ENCODE measurements at regions not wholly inside any gene's neighbourhood (a gene's known extent, or its start where the extent isn't known, plus 50 kb on each side); places are given as distances from the start of the nearest gene placed in this dataset.
"Not testable (repeated sequence)": the region's sequence is repeated elsewhere in the genome, so short reads cannot be mapped to it uniquely, and the experiment has no call there.

GRCh38 chr3:869269-869668 is 223.6 kb upstream of the CNTN6 start:
- H3K4me1 Mint-ChIP-seq: no peaks in the 10 kb centered on the region
- H3K9me3 Mint-ChIP-seq: no peaks in the 10 kb centered on the region
- H3K27ac Mint-ChIP-seq: no peak overlapping the region
- H3K27me3 Mint-ChIP-seq: peaks cover 2% of the 10 kb centered on the region
- no peak overlapping the region for H3K4me3 Mint-ChIP-seq
- no peaks in the 10 kb centered on the region for H3K36me3 Mint-ChIP-seq

GRCh38 chr3:869734-870133 is 223.1 kb upstream of the CNTN6 start:
- no peak overlapping the region for H3K27ac Mint-ChIP-seq
- H3K4me3 Mint-ChIP-seq: no peak overlapping the region
- H3K27me3 Mint-ChIP-seq: peaks cover 2% of the 10 kb centered on the region
- no peaks in the 10 kb centered on the region for H3K9me3 Mint-ChIP-seq
- H3K36me3 Mint-ChIP-seq: no peaks in the 10 kb centered on the region
- H3K4me1 Mint-ChIP-seq: no peaks in the 10 kb centered on the region

GRCh38 chr3:871651-872050 is 221.2 kb upstream of the CNTN6 start:
- Mint-ChIP-seq H3K27ac (no peak overlapping the region), H3K27me3 (no peaks in the 10 kb centered on the region), H3K36me3 (no peaks in the 10 kb centered on the region), H3K9me3 (no peaks in the 10 kb centered on the region), H3K4me3 (no peak overlapping the region), H3K4me1 (no peaks in the 10 kb centered on the region)

- Mint-ChIP-seq H3K27me3 (no peaks in the 10 kb centered on the region), H3K36me3 (peaks cover 1% of the 10 kb centered on the region), H3K9me3 (no peaks in the 10 kb centered on the region), H3K27ac (no peak overlapping the region), H3K4me1 (no peaks in the 10 kb centered on the region), H3K4me3 (no peak overlapping the region)
These were observed 215.8 kb upstream of the CNTN6 start for GRCh38 chr3:877001-877400.

GRCh38 chr3:878746-879145 is 214.1 kb upstream of the CNTN6 start:
- peaks cover 1% of the 10 kb centered on the region for H3K36me3 Mint-ChIP-seq
- no peak overlapping the region for H3K4me3 Mint-ChIP-seq
- no peaks in the 10 kb centered on the region for H3K9me3 Mint-ChIP-seq
- H3K4me1 Mint-ChIP-seq: no peaks in the 10 kb centered on the region
- no peak overlapping the region for H3K27ac Mint-ChIP-seq
- no peaks in the 10 kb centered on the region for H3K27me3 Mint-ChIP-seq

- Mint-ChIP-seq H3K4me1 (no peaks in the 10 kb centered on the region), H3K27ac (no peak overlapping the region), H3K9me3 (peaks cover 0 to 2% (median 0%) of the 10 kb centered on the region in 3 donors), H3K27me3 (peaks cover 1% of the 10 kb centered on the region), H3K4me3 (no peak overlapping the region), H3K36me3 (peaks cover 1% of the 10 kb centered on the region)
These were observed 212.5 kb upstream of the CNTN6 start for GRCh38 chr3:880371-880770.

GRCh38 chr3:882533-882932 is 210.3 kb upstream of the CNTN6 start:
- Mint-ChIP-seq H3K27me3 (peaks cover 1% of the 10 kb centered on the region), H3K27ac (no peak overlapping the region), H3K36me3 (peaks cover 1% of the 10 kb centered on the region), H3K4me1 (no peaks in the 10 kb centered on the region), H3K4me3 (no peak overlapping the region), H3K9me3 (peaks cover 0 to 2% (median 2%) of the 10 kb centered on the region in 3 donors)

GRCh38 chr3:901953-902778 is 190.7 kb upstream of the CNTN6 start:
- Mint-ChIP-seq H3K36me3 (peaks cover 1% of the 10 kb centered on the region), H3K27ac (no peak overlapping the region), H3K4me3 (no peak overlapping the region), H3K4me1 (no peaks in the 10 kb centered on the region), H3K27me3 (no peaks in the 10 kb centered on the region), H3K9me3 (peaks cover 0 to 18% (median 0%) of the 10 kb centered on the region in 3 donors)

- H3K36me3 Mint-ChIP-seq: peaks cover 1% of the 10 kb centered on the region
- no peak overlapping the region for H3K27ac Mint-ChIP-seq
- H3K4me3 Mint-ChIP-seq: no peak overlapping the region
- H3K9me3 Mint-ChIP-seq: peaks cover 2 to 18% (median 3%) of the 10 kb centered on the region in 3 donors
- no peaks in the 10 kb centered on the region for H3K4me1 Mint-ChIP-seq
- H3K27me3 Mint-ChIP-seq: no peaks in the 10 kb centered on the region
These were observed 187.6 kb upstream of the CNTN6 start for GRCh38 chr3:905217-905616.

- Mint-ChIP-seq H3K9me3 (peaks cover 2 to 15% (median 10%) of the 10 kb centered on the region in 3 donors), H3K4me3 (peak overlapping the region in 1 of 4 donors; percentile 44), H3K27ac (no peak overlapping the region), H3K27me3 (no peaks in the 10 kb centered on the region), H3K36me3 (no peaks in the 10 kb centered on the region), H3K4me1 (no peaks in the 10 kb centered on the region)
These were observed 186.1 kb upstream of the CNTN6 start for GRCh38 chr3:906739-907138.

GRCh38 chr3:908839-909238 is 184.0 kb upstream of the CNTN6 start:
- Mint-ChIP-seq H3K4me1 (no peaks in the 10 kb centered on the region), H3K36me3 (no peaks in the 10 kb centered on the region), H3K27ac (no peak overlapping the region), H3K27me3 (no peaks in the 10 kb centered on the region), H3K9me3 (peaks cover 2 to 10% (median 7%) of the 10 kb centered on the region in 3 donors), H3K4me3 (no peak overlapping the region)

GRCh38 chr3:912717-913116 is 180.1 kb upstream of the CNTN6 start:
- H3K36me3 Mint-ChIP-seq, H3K4me1 Mint-ChIP-seq, H3K4me3 Mint-ChIP-seq, H3K27ac Mint-ChIP-seq, H3K9me3 Mint-ChIP-seq, H3K27me3 Mint-ChIP-seq: not testable (repeated sequence)

GRCh38 chr3:923161-923910 is 169.5 kb upstream of the CNTN6 start:
- Mint-ChIP-seq H3K9me3 (no peaks in the 10 kb centered on the region), H3K27me3 (no peaks in the 10 kb centered on the region), H3K4me1 (no peaks in the 10 kb centered on the region), H3K27ac (no peak overlapping the region), H3K36me3 (no peaks in the 10 kb centered on the region), H3K4me3 (no peak overlapping the region)

GRCh38 chr3:930866-931265 is 162.0 kb upstream of the CNTN6 start:
- Mint-ChIP-seq H3K27ac (no peak overlapping the region), H3K4me3 (no peak overlapping the region), H3K4me1 (no peaks in the 10 kb centered on the region), H3K9me3 (peaks cover 0 to 3% (median 0%) of the 10 kb centered on the region in 3 donors), H3K27me3 (no peaks in the 10 kb centered on the region), H3K36me3 (peaks cover 1% of the 10 kb centered on the region)

GRCh38 chr3:933326-933725 is 159.5 kb upstream of the CNTN6 start:
- no peak overlapping the region for H3K27ac Mint-ChIP-seq
- peaks cover 1% of the 10 kb centered on the region for H3K36me3 Mint-ChIP-seq
- no peaks in the 10 kb centered on the region for H3K4me1 Mint-ChIP-seq
- H3K27me3 Mint-ChIP-seq: no peaks in the 10 kb centered on the region
- H3K9me3 Mint-ChIP-seq: peaks cover 0 to 3% (median 0%) of the 10 kb centered on the region in 3 donors
- H3K4me3 Mint-ChIP-seq: no peak overlapping the region

- Mint-ChIP-seq H3K27me3 (no peaks in the 10 kb centered on the region), H3K9me3 (peaks cover 0 to 5% (median 2%) of the 10 kb centered on the region in 3 donors), H3K27ac (no peak overlapping the region), H3K36me3 (no peaks in the 10 kb centered on the region), H3K4me1 (no peaks in the 10 kb centered on the region), H3K4me3 (no peak overlapping the region)
These were observed 148.0 kb upstream of the CNTN6 start for GRCh38 chr3:944786-945185.
